ENCODE measurements at regions not wholly inside any gene's neighbourhood (a gene's known extent, or its start where the extent isn't known, plus 50 kb on each side); places are given as distances from the start of the nearest gene placed in this dataset.

DNA sequence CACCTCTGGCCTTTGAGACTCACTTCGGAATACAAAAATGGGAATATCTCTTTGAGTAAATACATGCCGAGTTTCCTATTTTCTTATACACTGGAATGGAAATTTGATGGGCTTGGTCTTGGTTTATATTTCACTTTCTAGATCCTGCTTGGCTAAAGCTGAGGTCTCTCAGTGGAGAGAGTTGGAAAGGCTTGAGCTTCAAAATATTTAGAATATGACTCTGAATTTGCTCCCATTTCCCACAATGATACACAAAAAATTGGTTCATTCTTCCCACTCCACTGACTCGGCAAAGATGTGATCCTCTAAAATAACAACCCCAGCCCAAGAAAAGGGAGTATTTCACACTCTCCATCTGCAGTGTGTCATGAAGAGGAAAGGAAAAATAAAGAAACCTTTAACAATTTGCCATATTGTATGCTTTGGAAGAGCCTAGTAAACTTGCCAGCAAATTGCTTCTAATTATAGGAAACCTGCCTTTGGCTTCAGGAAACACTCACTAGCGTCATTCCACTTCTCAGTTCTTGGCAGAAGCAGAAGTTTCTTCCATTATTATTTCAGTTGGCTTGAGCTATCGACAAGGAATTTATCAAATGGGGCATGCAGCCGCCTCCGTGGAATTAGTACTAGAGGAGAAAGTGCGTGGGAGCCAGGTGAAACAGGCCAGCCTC lies 302.9 kb downstream of the NSG2 start:
- Mint-ChIP-seq H3K4me1 (no peaks in the 10 kb centered on the region), H3K9me3 (peaks cover 0 to 7% (median 3%) of the 10 kb centered on the region in 3 donors), H3K36me3 (no peaks in the 10 kb centered on the region), H3K27ac (no peak overlapping the region), H3K27me3 (peaks cover under 1% of the 10 kb centered on the region), H3K4me3 (no peak overlapping the region)

DNA sequence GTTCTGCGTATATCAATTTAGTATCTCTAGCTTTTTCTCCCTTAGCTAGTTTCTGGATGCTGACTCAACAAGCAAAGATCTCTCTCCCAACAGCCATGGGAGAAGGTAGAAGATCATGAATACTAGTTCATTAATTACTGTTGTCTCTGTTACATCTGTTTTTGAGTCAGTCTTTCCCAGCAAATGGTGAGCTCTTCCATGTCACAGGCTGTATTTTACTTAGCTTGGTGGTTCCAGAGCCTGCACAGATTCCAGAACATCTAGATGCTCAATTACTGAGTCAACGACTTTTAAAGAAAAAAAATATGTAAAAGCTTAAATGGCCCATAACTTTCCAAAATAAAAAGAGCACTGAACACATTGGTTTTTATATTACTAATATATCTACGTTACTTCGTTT lies 307.2 kb downstream of the NSG2 start:
- H3K36me3 Mint-ChIP-seq = no peaks in the 10 kb centered on the region
- H3K4me3 Mint-ChIP-seq = no peak overlapping the region
- no peaks in the 10 kb centered on the region for H3K27me3 Mint-ChIP-seq
- H3K4me1 Mint-ChIP-seq = no peaks in the 10 kb centered on the region
- H3K27ac Mint-ChIP-seq = no peak overlapping the region
- peaks cover 0 to 4% (median 0%) of the 10 kb centered on the region in 3 donors for H3K9me3 Mint-ChIP-seq

DNA sequence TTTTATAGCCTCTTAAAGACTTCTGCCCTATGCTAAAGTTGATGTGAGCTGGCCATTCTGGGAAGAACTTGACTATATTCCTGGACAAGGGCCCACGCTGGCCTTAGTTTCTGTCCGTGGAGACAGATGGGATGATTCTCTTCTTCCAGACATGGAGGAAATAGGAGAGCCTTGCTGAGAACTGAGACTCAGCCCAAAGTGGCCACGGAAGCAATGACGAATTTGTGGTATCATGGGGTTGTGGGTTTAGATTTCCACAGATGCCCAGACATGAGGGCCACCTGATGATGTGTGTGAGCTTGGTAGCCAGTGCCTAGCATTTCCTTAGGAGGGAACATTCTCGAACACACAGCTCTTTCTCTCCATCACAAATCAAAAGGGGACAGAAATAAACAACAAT lies 309.1 kb downstream of the NSG2 start:
- Mint-ChIP-seq H3K9me3 (peaks cover 0 to 4% (median 0%) of the 10 kb centered on the region in 3 donors), H3K4me1 (no peaks in the 10 kb centered on the region), H3K27ac (no peak overlapping the region), H3K36me3 (no peaks in the 10 kb centered on the region), H3K4me3 (no peak overlapping the region), H3K27me3 (no peaks in the 10 kb centered on the region)

GRCh38 chr5:174355208-174355612 lies 309.7 kb downstream of the NSG2 start:
- no peak overlapping the region for H3K27ac Mint-ChIP-seq
- H3K27me3 Mint-ChIP-seq = no peaks in the 10 kb centered on the region
- H3K4me1 Mint-ChIP-seq = no peaks in the 10 kb centered on the region
- no peak overlapping the region for H3K4me3 Mint-ChIP-seq
- H3K36me3 Mint-ChIP-seq = no peaks in the 10 kb centered on the region
- H3K9me3 Mint-ChIP-seq = peaks cover 0 to 4% (median 4%) of the 10 kb centered on the region in 3 donors

DNA sequence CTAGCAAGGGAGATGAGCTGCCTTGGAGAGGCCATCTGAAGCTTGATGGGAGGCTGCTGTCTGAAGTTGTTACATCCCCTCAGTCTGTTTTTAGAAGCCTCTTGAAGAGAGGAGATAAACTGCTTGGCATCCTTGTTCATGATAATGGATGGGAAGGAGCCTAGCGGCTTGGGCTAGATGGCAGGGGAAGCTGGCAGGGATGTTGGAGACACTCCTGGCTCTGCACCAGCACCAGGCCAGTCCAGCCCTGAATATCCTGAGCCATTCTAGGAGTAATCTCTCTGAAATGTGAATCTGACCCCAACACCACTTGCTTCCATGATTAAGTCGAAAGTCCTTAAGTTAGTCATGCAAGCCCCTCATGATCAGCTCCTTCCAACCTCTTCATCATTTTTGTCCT lies 310.5 kb downstream of the NSG2 start:
- Mint-ChIP-seq H3K27me3 (no peaks in the 10 kb centered on the region), H3K4me1 (no peaks in the 10 kb centered on the region)

GRCh38 chr5:174356536-174356935 lies 311.0 kb downstream of the NSG2 start:
- Mint-ChIP-seq H3K27ac (no peak overlapping the region), H3K36me3 (no peaks in the 10 kb centered on the region), H3K4me3 (no peak overlapping the region), H3K4me1 (no peaks in the 10 kb centered on the region), H3K27me3 (no peaks in the 10 kb centered on the region), H3K9me3 (peaks cover under 1 to 7% (median 7%) of the 10 kb centered on the region in 3 donors)

More for the DNA sequence above, 310.5 kb downstream of the NSG2 start:
- H3K4me3 Mint-ChIP-seq = no peak overlapping the region
- no peak overlapping the region for H3K27ac Mint-ChIP-seq
- H3K36me3 Mint-ChIP-seq = no peaks in the 10 kb centered on the region
- peaks cover 0 to 6% (median 4%) of the 10 kb centered on the region in 3 donors for H3K9me3 Mint-ChIP-seq

DNA sequence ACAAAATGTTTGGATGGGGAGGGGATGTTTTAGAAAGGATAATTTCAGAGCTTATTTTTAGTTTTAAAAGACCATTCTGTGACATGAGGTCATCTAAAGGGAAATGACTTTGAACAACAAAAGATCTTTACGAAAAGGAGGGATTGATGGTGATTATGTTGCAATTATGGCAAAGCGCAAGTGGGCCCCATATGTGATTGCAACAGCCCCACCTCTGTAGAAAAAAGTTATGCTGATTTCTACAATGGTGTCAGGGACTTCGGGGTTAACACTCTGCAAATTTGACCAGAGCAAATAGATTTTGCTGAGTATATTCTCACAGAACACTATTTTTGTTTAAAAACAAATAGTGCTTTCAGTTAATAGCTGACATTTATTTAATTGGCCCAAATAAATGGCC lies 312.8 kb downstream of the NSG2 start:
- Mint-ChIP-seq H3K27me3 (no peaks in the 10 kb centered on the region), H3K36me3 (no peaks in the 10 kb centered on the region), H3K4me1 (no peaks in the 10 kb centered on the region), H3K9me3 (peaks cover 9 to 19% (median 15%) of the 10 kb centered on the region in 3 donors), H3K27ac (no peak overlapping the region), H3K4me3 (no peak overlapping the region)

DNA sequence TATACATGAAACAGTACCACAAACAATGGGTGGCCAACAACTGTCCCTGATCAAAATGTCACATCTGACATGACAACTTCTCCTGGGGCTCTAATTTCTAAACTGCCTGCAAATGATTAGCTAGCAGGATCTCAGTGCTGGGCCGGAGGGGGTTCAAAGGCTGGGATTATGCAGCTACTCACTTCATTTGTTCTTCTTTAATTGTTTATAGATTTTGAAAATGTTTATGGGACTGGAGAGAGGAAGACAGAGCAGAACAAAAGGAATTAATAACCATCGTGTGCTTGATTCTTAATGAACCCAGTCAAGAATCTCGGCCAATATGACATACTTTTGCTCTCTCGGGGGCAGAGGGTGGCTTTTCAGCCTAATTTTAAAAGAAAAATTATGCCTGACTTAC lies 313.6 kb downstream of the NSG2 start:
- Mint-ChIP-seq H3K27me3 (no peaks in the 10 kb centered on the region), H3K4me1 (no peaks in the 10 kb centered on the region), H3K27ac (no peak overlapping the region), H3K36me3 (no peaks in the 10 kb centered on the region), H3K9me3 (peaks cover 9 to 23% (median 15%) of the 10 kb centered on the region in 3 donors), H3K4me3 (no peak overlapping the region)

GRCh38 chr5:174362514-174362913 lies 317.0 kb downstream of the NSG2 start:
- no peaks in the 10 kb centered on the region for H3K36me3 Mint-ChIP-seq
- H3K27ac Mint-ChIP-seq = no peak overlapping the region
- H3K4me3 Mint-ChIP-seq = no peak overlapping the region
- H3K9me3 Mint-ChIP-seq = peaks cover 9 to 29% (median 11%) of the 10 kb centered on the region in 3 donors
- no peaks in the 10 kb centered on the region for H3K27me3 Mint-ChIP-seq
- no peaks in the 10 kb centered on the region for H3K4me1 Mint-ChIP-seq

DNA sequence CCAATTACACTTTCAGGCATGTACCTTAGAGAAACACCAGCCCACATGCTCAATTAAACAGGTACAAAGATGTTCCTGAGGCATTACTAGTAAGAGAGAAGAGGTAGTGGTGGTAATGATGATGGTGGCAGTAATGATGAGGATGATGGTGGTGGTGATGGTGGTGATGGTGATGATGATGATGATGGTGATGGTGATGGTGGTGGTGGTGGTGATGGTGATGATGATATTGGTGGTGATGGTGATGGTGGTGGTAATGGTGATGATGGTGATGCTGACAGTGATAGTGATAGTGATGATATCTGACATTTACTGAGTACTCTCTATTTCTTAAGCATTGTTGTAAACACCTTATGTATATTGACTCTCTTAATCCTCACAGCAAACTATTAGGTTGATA lies 318.4 kb downstream of the NSG2 start:
- no peaks in the 10 kb centered on the region for H3K27me3 Mint-ChIP-seq
- H3K4me3 Mint-ChIP-seq = no peak overlapping the region
- H3K36me3 Mint-ChIP-seq = no peaks in the 10 kb centered on the region
- no peaks in the 10 kb centered on the region for H3K4me1 Mint-ChIP-seq
- peaks cover 9 to 29% (median 11%) of the 10 kb centered on the region in 3 donors for H3K9me3 Mint-ChIP-seq
- no peak overlapping the region for H3K27ac Mint-ChIP-seq

- Mint-ChIP-seq H3K9me3 (peaks cover 9 to 29% (median 11%) of the 10 kb centered on the region in 3 donors), H3K27me3 (no peaks in the 10 kb centered on the region), H3K27ac (no peak overlapping the region), H3K4me1 (no peaks in the 10 kb centered on the region), H3K4me3 (no peak overlapping the region), H3K36me3 (no peaks in the 10 kb centered on the region)
Measured at GRCh38 chr5:174364676-174365075, 319.2 kb downstream of the NSG2 start.

DNA sequence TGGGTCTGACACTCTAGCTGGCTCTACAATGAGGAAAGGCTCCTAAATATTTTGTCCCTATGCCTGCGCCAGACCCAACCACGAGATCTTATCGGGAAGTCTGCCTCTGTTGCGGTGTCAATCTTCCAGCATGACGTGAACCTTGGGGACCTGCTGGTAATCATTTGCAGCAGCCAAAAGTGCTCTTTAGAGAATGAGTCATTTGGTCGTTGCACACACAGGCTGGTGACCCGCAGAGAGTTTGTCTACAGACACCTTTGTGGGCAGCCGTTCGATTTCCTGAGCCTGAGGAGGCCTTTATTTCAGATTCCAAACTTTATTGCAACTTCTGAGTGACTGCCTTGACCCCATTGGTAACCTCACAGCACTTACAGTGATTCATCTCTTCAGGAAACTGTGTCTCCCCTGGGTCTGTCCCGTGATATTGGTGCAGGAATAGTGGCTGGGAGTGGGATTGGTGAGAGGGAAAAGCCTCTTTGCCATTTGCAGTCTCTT lies 326.1 kb downstream of the NSG2 start:
- no peak overlapping the region for H3K27ac Mint-ChIP-seq
- no peaks in the 10 kb centered on the region for H3K27me3 Mint-ChIP-seq
- H3K9me3 Mint-ChIP-seq = peaks cover 0 to 3% (median 0%) of the 10 kb centered on the region in 3 donors
- H3K4me1 Mint-ChIP-seq = no peaks in the 10 kb centered on the region
- no peaks in the 10 kb centered on the region for H3K36me3 Mint-ChIP-seq
- no peak overlapping the region for H3K4me3 Mint-ChIP-seq

DNA sequence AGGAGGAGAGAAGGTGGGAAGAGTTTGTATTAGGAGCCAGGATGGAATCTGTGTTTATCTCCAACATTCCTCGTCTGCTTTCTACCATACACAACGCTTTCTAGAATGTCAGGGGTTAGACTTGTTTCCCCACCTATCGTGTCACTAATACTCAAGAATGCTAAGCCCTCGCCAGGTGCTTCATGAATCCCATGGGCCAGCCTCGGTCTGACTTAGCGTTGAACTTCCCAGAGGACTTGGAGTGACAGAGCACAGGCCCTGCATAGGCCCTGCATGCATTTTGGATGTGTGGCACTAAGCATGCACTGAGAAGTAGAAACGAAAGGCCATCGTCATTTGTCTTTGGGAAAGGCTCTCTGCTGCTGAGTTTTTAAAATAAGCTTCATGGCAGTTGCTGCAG lies 328.7 kb downstream of the NSG2 start:
- peaks cover 0 to 3% (median 0%) of the 10 kb centered on the region in 3 donors for H3K9me3 Mint-ChIP-seq
- H3K27me3 Mint-ChIP-seq = no peaks in the 10 kb centered on the region
- H3K4me1 Mint-ChIP-seq = no peaks in the 10 kb centered on the region
- H3K4me3 Mint-ChIP-seq = no peak overlapping the region
- no peaks in the 10 kb centered on the region for H3K36me3 Mint-ChIP-seq
- peak overlapping the region in 1 of 3 donors; percentile 9 for H3K27ac Mint-ChIP-seq

- Mint-ChIP-seq H3K4me1 (no peaks in the 10 kb centered on the region), H3K4me3 (no peak overlapping the region), H3K27me3 (no peaks in the 10 kb centered on the region), H3K36me3 (peaks cover 1% of the 10 kb centered on the region), H3K9me3 (peaks cover 0 to 3% (median 0%) of the 10 kb centered on the region in 3 donors), H3K27ac (no peak overlapping the region)
Measured at GRCh38 chr5:174376056-174376455, 330.6 kb downstream of the NSG2 start.

- Mint-ChIP-seq H3K4me3 (no peak overlapping the region), H3K36me3 (peaks cover 1% of the 10 kb centered on the region), H3K4me1 (no peaks in the 10 kb centered on the region), H3K9me3 (peaks cover 0 to 3% (median 0%) of the 10 kb centered on the region in 3 donors), H3K27me3 (no peaks in the 10 kb centered on the region), H3K27ac (no peak overlapping the region)
Measured at GRCh38 chr5:174376726-174377373, 331.3 kb downstream of the NSG2 start.

Data from IgD-negative memory B cell (primary cell).